GM23338 (cell line): ENCODE measurements at regions not wholly inside any gene's neighbourhood (a gene's known extent, or its start where the extent isn't known, plus 50 kb on each side); places are given as distances from the start of the nearest gene placed in this dataset.

Source experiments
- ATAC-seq: fragments of 200-7000 bp; cut with Tn5 transposase; 3 replicates; pipeline ENCODE4 v1.9.1; 2020
- DNase-seq: peaks from one replicate; pipeline ENCODE4 v3.0.0-alpha.2; 2015; ENCODE audit warnings: low spot score
- H2AFZ ChIP-seq: fragments of 200-600 bp; sonication (generic); 2 replicates; pipeline ENCODE4 v1.8.0; 2016; ENCODE audit warnings: antibody characterized with exemption, mild to moderate bottlenecking, moderate library complexity
- H3F3A ChIP-seq: fragments of 200-600 bp; sonication (generic); replicated peaks from 2 replicates; pipeline ENCODE4 v1.8.0; 2017; ENCODE audit warnings: antibody characterized with exemption, mixed run types, low read depth
- H3K27ac ChIP-seq: fragments of 200-600 bp; sonication (generic); 2 replicates; pipeline ENCODE4 v1.6.1; 2016; ENCODE audit warnings: low read depth
- H3K27me3 ChIP-seq: fragments of 200-600 bp; sonication (generic); 2 replicates; pipeline ENCODE4 v1.8.0; 2016; ENCODE audit warnings: mild to moderate bottlenecking, mixed run types, moderate library complexity; ENCODE audit not compliant: insufficient read depth
- H3K36me3 ChIP-seq: fragments of 200-600 bp; sonication (generic); 2 replicates; pipeline ENCODE4 v1.8.0; 2016; ENCODE audit warnings: mild to moderate bottlenecking; ENCODE audit not compliant: insufficient read depth
- H3K4me1 ChIP-seq: fragments of 200-600 bp; sonication (generic); 2 replicates; pipeline ENCODE4 v1.8.0; 2016; ENCODE audit warnings: mild to moderate bottlenecking, moderate library complexity; ENCODE audit not compliant: insufficient read depth
- H3K4me2 ChIP-seq: fragments of 200-600 bp; sonication (generic); 2 replicates; pipeline ENCODE4 v1.7.1; 2017; ENCODE audit warnings: mixed run types
- H3K4me3 ChIP-seq: fragments of 200-600 bp; sonication (generic); 2 replicates; pipeline ENCODE4 v1.6.1; 2016; ENCODE audit warnings: mixed run types
- H3K79me2 ChIP-seq: fragments of 200-600 bp; sonication (generic); replicated peaks from 2 replicates; pipeline ENCODE4 v1.8.0; 2017; ENCODE audit warnings: mild to moderate bottlenecking; ENCODE audit not compliant: insufficient read depth
- H3K9me2 ChIP-seq: fragments of 200-600 bp; sonication (generic); 2 replicates; pipeline ENCODE4 v1.8.0; 2017; ENCODE audit not compliant: insufficient read depth
- H4K20me1 ChIP-seq: fragments of 200-600 bp; sonication (generic); replicated peaks from 2 replicates; pipeline ENCODE4 v1.8.0; 2017; ENCODE audit warnings: mild to moderate bottlenecking; ENCODE audit not compliant: insufficient read depth
- H3K27ac Mint-ChIP-seq: 2 replicates; pipeline ENCODE4 v1.8.0; 2020; ENCODE audit warnings: inconsistent platforms, mild to moderate bottlenecking, moderate library complexity, mixed read lengths
- H3K27me3 Mint-ChIP-seq: 3 replicates; pipeline ENCODE4 v1.8.0; 2022; ENCODE audit warnings: low read depth, mild to moderate bottlenecking, moderate library complexity, mixed read lengths, inconsistent platforms; ENCODE audit not compliant: insufficient read depth, poor library complexity
- H3K36me3 Mint-ChIP-seq: 3 replicates; pipeline ENCODE4 v1.8.0; 2021; ENCODE audit warnings: low read depth, mild to moderate bottlenecking, inconsistent platforms, moderate library complexity, mixed read lengths
- H3K4me1 Mint-ChIP-seq: 3 replicates; pipeline ENCODE4 v1.8.0; 2020; ENCODE audit warnings: mild to moderate bottlenecking, inconsistent platforms, mixed read lengths
- H3K4me3 Mint-ChIP-seq: 3 replicates; pipeline ENCODE4 v1.8.0; 2021; ENCODE audit warnings: moderate library complexity, mild to moderate bottlenecking, inconsistent platforms, mixed read lengths
- H3K9me3 Mint-ChIP-seq: 3 replicates; pipeline ENCODE4 v1.8.0; 2020; ENCODE audit warnings: moderate library complexity, mild to moderate bottlenecking, inconsistent platforms, mixed read lengths
- CREB1 ChIP-seq: fragments of 250-450 bp; sonication (Bioruptor Pico); IDR thresholded peaks from 2 replicates; pipeline ENCODE4 v1.5.0; 2020; ENCODE audit warnings: low read depth, mild to moderate bottlenecking, moderate library complexity
- CTCF ChIP-seq, 2 experiments: fragments of 200-600 bp in 1 of 2; sonication (generic) in 1 of 2; conservative IDR thresholded peaks; 2 replicates each; pipeline versions ENCODE4 v1.5.1 to v1.6.1; 2016 to 2017; ENCODE audit warnings: antibody characterized with exemption in 2 of 2, low read depth in 2 of 2, mild to moderate bottlenecking in 2 of 2, moderate library complexity in 1 of 2
- EZH2 ChIP-seq: fragments of 200-600 bp; sonication (generic); IDR thresholded peaks from one replicate; pipeline ENCODE4 v1.8.0; 2017; ENCODE audit warnings: antibody characterized with exemption, mild to moderate bottlenecking, low read depth; ENCODE audit not compliant: unreplicated experiment
- JUNB ChIP-seq: IDR thresholded peaks from one replicate; pipeline ENCODE4 v1.6.1; 2016; ENCODE audit warnings: antibody characterized with exemption; ENCODE audit not compliant: unreplicated experiment
- NANOG ChIP-seq: IDR thresholded peaks from 2 replicates; pipeline ENCODE4 v1.6.1; 2016; ENCODE audit warnings: antibody characterized with exemption, borderline replicate concordance
- STAT1 ChIP-seq: IDR thresholded peaks from one replicate; pipeline ENCODE4 v1.6.1; 2016; ENCODE audit warnings: antibody characterized with exemption; ENCODE audit not compliant: unreplicated experiment
- ZNF114 ChIP-seq: fragments of 250-450 bp; sonication (Bioruptor Pico); IDR thresholded peaks from 2 replicates; pipeline ENCODE4 v1.5.0; 2020; ENCODE audit warnings: mild to moderate bottlenecking, moderate library complexity
- ZNF331 ChIP-seq: fragments of 250-450 bp; sonication (Bioruptor Pico); IDR thresholded peaks from 2 replicates; pipeline ENCODE4 v1.5.0; 2020; ENCODE audit warnings: low read depth, mild to moderate bottlenecking, moderate library complexity
- TF ChIP-seq, protein P1 (sequence below): IDR thresholded peaks from one replicate; pipeline ENCODE4 v1.6.1; 2018; ENCODE audit warnings: antibody characterized with exemption; ENCODE audit not compliant: unreplicated experiment

GRCh38 chr4:125049711-125050110 lies 265.0 kb upstream of the FAT4 start (continued):
- no peak for TF ChIP-seq CREB1 (CRISPR knock-in tag)
- no peak for TF ChIP-seq JUNB
- TF ChIP-seq CTCF (conservative IDR thresholded peaks at IDR 0.05; ENCODE audit: low read depth in 2 of 2), result no peak
- TF ChIP-seq, protein P1, sequence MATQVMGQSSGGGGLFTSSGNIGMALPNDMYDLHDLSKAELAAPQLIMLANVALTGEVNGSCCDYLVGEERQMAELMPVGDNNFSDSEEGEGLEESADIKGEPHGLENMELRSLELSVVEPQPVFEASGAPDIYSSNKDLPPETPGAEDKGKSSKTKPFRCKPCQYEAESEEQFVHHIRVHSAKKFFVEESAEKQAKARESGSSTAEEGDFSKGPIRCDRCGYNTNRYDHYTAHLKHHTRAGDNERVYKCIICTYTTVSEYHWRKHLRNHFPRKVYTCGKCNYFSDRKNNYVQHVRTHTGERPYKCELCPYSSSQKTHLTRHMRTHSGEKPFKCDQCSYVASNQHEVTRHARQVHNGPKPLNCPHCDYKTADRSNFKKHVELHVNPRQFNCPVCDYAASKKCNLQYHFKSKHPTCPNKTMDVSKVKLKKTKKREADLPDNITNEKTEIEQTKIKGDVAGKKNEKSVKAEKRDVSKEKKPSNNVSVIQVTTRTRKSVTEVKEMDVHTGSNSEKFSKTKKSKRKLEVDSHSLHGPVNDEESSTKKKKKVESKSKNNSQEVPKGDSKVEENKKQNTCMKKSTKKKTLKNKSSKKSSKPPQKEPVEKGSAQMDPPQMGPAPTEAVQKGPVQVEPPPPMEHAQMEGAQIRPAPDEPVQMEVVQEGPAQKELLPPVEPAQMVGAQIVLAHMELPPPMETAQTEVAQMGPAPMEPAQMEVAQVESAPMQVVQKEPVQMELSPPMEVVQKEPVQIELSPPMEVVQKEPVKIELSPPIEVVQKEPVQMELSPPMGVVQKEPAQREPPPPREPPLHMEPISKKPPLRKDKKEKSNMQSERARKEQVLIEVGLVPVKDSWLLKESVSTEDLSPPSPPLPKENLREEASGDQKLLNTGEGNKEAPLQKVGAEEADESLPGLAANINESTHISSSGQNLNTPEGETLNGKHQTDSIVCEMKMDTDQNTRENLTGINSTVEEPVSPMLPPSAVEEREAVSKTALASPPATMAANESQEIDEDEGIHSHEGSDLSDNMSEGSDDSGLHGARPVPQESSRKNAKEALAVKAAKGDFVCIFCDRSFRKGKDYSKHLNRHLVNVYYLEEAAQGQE, result no peak
- no peak for TF ChIP-seq NANOG
- TF ChIP-seq EZH2, result no peak
- no peak for TF ChIP-seq STAT1

DNA sequence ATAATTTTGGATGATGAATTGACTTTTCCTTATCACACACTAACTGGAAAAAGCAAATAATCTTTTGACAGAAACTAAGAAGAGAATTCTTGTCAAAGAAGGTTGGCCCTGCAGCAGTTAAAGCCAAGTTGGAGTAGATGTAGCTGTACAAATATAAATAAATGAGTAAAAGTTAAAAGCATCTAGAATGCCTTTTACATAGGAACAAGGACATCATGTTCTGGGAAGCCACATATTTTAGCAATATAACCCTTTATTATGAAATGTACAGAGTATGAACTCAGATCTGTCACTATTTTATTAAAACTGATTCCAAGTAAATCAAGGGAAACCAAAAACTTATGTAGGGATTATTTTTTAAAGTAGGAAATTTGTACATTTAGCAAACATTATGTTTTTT lies 269.4 kb upstream of the FAT4 start:
- TF ChIP-seq ZNF114 (no peak), ZNF331 (CRISPR knock-in tag) (no peak), JUNB (no peak)
- TF ChIP-seq, protein P1, result no peak
- Histone ChIP-seq H3K27me3 (no peaks in the 10 kb centered on the region), H3F3A (no peaks in the 10 kb centered on the region), H3K27ac (no peak overlapping the region), H3K9me2 (peaks cover 20% of the 10 kb centered on the region), H3K4me1 (no peaks in the 10 kb centered on the region), H4K20me1 (no peaks in the 10 kb centered on the region), H3K79me2 (no peaks in the 10 kb centered on the region), H3K4me2 (no peak overlapping the region), H2AFZ (no peak overlapping the region), H3K36me3 (no peaks in the 10 kb centered on the region), H3K4me3 (no peak overlapping the region)
- no peaks in the 10 kb centered on the region for H3K9me3 Mint-ChIP-seq
- no peaks in the 10 kb centered on the region for H3K36me3 Mint-ChIP-seq
- ATAC-seq (no peak), DNase-seq (no peak)
- no peaks in the 10 kb centered on the region for H3K4me1 Mint-ChIP-seq
- H3K4me3 Mint-ChIP-seq, result no peak overlapping the region
- H3K27me3 Mint-ChIP-seq, result peaks cover 2% of the 10 kb centered on the region
- H3K27ac Mint-ChIP-seq, result no peak overlapping the region
